Neural progenitor cell (in vitro differentiated cells): ENCODE measurements at regions not wholly inside any gene's neighbourhood (a gene's known extent, or its start where the extent isn't known, plus 50 kb on each side); places are given as distances from the start of the nearest gene placed in this dataset.

ENCODE experiments used
- DNase-seq: peaks from one replicate; pipeline ENCODE4 v3.0.0-alpha.2; 2016; ENCODE audit warnings: low spot score
- H2AFZ ChIP-seq: fragments of 200-600 bp; sonication (generic); replicated peaks from 2 replicates; pipeline ENCODE4 v1.6.1; 2016; ENCODE audit warnings: antibody characterized with exemption
- H3F3A ChIP-seq: fragments of 200-600 bp; sonication (generic); 2 replicates; pipeline ENCODE4 v1.6.1; 2016; ENCODE audit warnings: antibody characterized with exemption, low read depth
- H3K27ac ChIP-seq: fragments of 200-600 bp; sonication (generic); 2 replicates; pipeline ENCODE4 v1.5.1; 2016; ENCODE audit warnings: mild to moderate bottlenecking
- H3K27me3 ChIP-seq: fragments of 200-600 bp; sonication (generic); 2 replicates; pipeline ENCODE4 v1.6.1; 2016; ENCODE audit warnings: mild to moderate bottlenecking, moderate library complexity
- H3K36me3 ChIP-seq: fragments of 200-600 bp; sonication (generic); 2 replicates; pipeline ENCODE4 v1.5.1; 2016
- H3K4me1 ChIP-seq: fragments of 200-600 bp; sonication (generic); 2 replicates; pipeline ENCODE4 v1.6.1; 2016; ENCODE audit warnings: mixed run types
- H3K4me2 ChIP-seq: fragments of 200-600 bp; sonication (generic); 2 replicates; pipeline ENCODE4 v1.6.1; 2016
- H3K4me3 ChIP-seq: fragments of 200-600 bp; sonication (generic); 2 replicates; pipeline ENCODE4 v1.5.1; 2016
- H3K79me2 ChIP-seq: fragments of 200-600 bp; sonication (generic); 2 replicates; pipeline ENCODE4 v1.6.1; 2016; ENCODE audit warnings: low read depth
- H3K9ac ChIP-seq: fragments of 200-600 bp; sonication (generic); 2 replicates; pipeline ENCODE4 v1.6.1; 2016
- H3K9me3 ChIP-seq: fragments of 200-600 bp; sonication (generic); 2 replicates; pipeline ENCODE4 v1.5.1; 2016; ENCODE audit warnings: low read depth
- H4K20me1 ChIP-seq: fragments of 200-600 bp; sonication (generic); 2 replicates; pipeline ENCODE4 v1.6.1; 2016; ENCODE audit warnings: low read depth
- H3K27ac Mint-ChIP-seq: 3 replicates; pipeline ENCODE4 v1.8.0; 2021; ENCODE audit warnings: mixed read lengths
- H3K27me3 Mint-ChIP-seq: 2 replicates; pipeline ENCODE4 v1.8.0; 2022; ENCODE audit warnings: low read depth, mild to moderate bottlenecking, inconsistent platforms, moderate library complexity, mixed read lengths; ENCODE audit not compliant: insufficient read depth
- H3K36me3 Mint-ChIP-seq: 3 replicates; pipeline ENCODE4 v1.8.0; 2021; ENCODE audit warnings: mixed read lengths
- H3K4me1 Mint-ChIP-seq: 3 replicates; pipeline ENCODE4 v1.8.0; 2021; ENCODE audit warnings: mixed read lengths
- H3K4me3 Mint-ChIP-seq: 3 replicates; pipeline ENCODE4 v1.8.0; 2021; ENCODE audit warnings: mild to moderate bottlenecking, moderate library complexity, mixed read lengths
- H3K9me3 Mint-ChIP-seq: 3 replicates; pipeline ENCODE4 v1.8.0; 2020; ENCODE audit warnings: mixed read lengths
- EZH2 ChIP-seq: fragments of 200-600 bp; sonication (generic); IDR thresholded peaks from 2 replicates; pipeline ENCODE4 v1.6.1; 2017; ENCODE audit warnings: antibody characterized with exemption, mild to moderate bottlenecking, moderate library complexity
- EZH2phosphoT487 ChIP-seq: fragments of 200-600 bp; sonication (generic); IDR thresholded peaks from 2 replicates; pipeline ENCODE4 v1.6.1; 2017; ENCODE audit warnings: antibody characterized with exemption
- TF ChIP-seq, protein P1 (sequence below): fragments of 200-600 bp; sonication (generic); IDR thresholded peaks from 2 replicates; pipeline ENCODE4 v1.5.1; 2017; ENCODE audit warnings: antibody characterized with exemption, mild to moderate bottlenecking

DNA sequence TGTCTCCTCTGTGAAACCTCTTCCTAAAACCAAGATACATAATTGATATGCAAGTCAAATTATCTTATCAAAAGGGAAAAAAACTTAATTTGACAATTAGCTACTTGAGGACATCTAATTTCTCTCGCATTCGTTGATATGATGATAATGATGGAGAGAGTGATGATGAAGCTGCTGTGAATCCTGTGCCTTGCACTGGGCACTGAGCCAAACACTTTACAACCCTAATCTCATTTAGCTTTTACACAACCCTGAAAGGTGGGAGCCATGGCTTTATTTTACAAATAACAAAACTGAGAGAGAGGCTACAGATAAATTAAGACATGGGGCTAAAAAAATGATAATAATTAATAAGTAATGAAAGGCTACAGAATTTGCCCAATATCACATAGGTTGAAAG is 176.0 kb downstream of the NOC3L start:
- Mint-ChIP-seq H3K4me3 (no peak overlapping the region), H3K4me1 (peaks cover 10% of the 10 kb centered on the region), H3K27ac (no peak overlapping the region), H3K27me3 (peaks cover 3% of the 10 kb centered on the region), H3K9me3 (no peaks in the 10 kb centered on the region), H3K36me3 (no peaks in the 10 kb centered on the region)
- no peaks in the 10 kb centered on the region for H3K9me3 ChIP-seq
- no peak for TF ChIP-seq EZH2
- no peak for TF ChIP-seq EZH2phosphoT487
- TF ChIP-seq, protein P1, sequence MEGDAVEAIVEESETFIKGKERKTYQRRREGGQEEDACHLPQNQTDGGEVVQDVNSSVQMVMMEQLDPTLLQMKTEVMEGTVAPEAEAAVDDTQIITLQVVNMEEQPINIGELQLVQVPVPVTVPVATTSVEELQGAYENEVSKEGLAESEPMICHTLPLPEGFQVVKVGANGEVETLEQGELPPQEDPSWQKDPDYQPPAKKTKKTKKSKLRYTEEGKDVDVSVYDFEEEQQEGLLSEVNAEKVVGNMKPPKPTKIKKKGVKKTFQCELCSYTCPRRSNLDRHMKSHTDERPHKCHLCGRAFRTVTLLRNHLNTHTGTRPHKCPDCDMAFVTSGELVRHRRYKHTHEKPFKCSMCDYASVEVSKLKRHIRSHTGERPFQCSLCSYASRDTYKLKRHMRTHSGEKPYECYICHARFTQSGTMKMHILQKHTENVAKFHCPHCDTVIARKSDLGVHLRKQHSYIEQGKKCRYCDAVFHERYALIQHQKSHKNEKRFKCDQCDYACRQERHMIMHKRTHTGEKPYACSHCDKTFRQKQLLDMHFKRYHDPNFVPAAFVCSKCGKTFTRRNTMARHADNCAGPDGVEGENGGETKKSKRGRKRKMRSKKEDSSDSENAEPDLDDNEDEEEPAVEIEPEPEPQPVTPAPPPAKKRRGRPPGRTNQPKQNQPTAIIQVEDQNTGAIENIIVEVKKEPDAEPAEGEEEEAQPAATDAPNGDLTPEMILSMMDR = no peak
- H3K27ac ChIP-seq = no peak overlapping the region
- H3K9ac ChIP-seq = no peak overlapping the region
- H3K36me3 ChIP-seq = no peaks in the 10 kb centered on the region
- no peaks in the 10 kb centered on the region for H3K79me2 ChIP-seq
- H4K20me1 ChIP-seq = no peaks in the 10 kb centered on the region
- no peak overlapping the region for H3K4me3 ChIP-seq
- peaks cover 9% of the 10 kb centered on the region for H3K4me1 ChIP-seq
- DNase-seq = no peak
- H3K27me3 ChIP-seq = no peaks in the 10 kb centered on the region
- H3K4me2 ChIP-seq = no peak overlapping the region
- no peak overlapping the region for H2AFZ ChIP-seq
- H3F3A ChIP-seq = no peaks in the 10 kb centered on the region

DNA sequence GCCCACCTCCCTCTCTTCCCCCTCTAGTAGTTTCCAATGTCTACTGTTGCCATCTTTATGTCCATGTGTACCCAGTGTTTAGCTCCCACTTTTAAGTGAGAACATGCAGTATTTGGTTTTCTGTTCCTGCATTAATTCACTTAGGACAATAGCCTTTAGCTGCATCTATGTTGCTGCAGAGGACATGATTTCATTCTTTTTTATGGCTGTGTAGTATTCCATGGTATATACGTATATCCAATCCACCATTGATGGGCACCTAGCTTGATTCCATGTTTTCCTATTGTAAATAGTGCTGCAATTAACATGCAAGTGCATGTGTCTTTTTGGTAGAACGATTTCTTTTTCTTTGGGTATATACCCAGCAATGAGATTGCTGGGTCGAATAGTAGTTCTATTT is 170.4 kb downstream of the NOC3L start:
- Mint-ChIP-seq H3K27ac (no peak overlapping the region), H3K4me1 (no peaks in the 10 kb centered on the region), H3K27me3 (peaks cover 3% of the 10 kb centered on the region), H3K4me3 (no peak overlapping the region), H3K36me3 (no peaks in the 10 kb centered on the region), H3K9me3 (no peaks in the 10 kb centered on the region)
- Histone ChIP-seq H3K4me1 (peaks cover 11% of the 10 kb centered on the region), H3K79me2 (no peaks in the 10 kb centered on the region), H3F3A (no peaks in the 10 kb centered on the region), H2AFZ (no peak overlapping the region), H3K9me3 (no peaks in the 10 kb centered on the region), H3K27me3 (no peaks in the 10 kb centered on the region), H3K27ac (no peak overlapping the region), H4K20me1 (no peaks in the 10 kb centered on the region), H3K4me3 (no peak overlapping the region), H3K4me2 (no peak overlapping the region), H3K36me3 (no peaks in the 10 kb centered on the region), H3K9ac (no peak overlapping the region)
- DNase-seq = no peak
- no peak for TF ChIP-seq EZH2phosphoT487
- no peak for TF ChIP-seq EZH2
- TF ChIP-seq, protein P1 = no peak

DNA sequence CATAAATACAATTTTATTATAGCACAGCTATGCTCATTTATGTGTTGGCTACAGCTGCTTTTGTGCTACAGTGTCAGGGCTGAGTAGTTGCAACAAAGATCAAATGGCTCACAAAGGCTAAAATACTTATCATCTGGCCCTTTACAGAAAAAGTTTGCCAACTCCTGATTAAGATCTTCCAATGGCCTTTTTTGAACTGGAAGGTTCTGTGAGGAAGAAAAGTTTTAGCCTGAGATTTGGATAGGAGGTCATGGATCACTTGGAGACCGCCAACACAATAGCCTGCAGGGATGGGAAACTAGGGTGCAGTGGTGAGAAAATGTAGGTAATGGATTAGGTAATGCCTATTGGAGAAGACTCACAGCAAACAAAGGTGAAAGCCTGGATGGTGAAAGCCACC is 169.8 kb downstream of the NOC3L start:
- no peak overlapping the region for H2AFZ ChIP-seq
- no peaks in the 10 kb centered on the region for H3K36me3 ChIP-seq
- Mint-ChIP-seq H3K36me3 (no peaks in the 10 kb centered on the region), H3K27ac (no peak overlapping the region), H3K4me3 (no peak overlapping the region), H3K4me1 (no peaks in the 10 kb centered on the region), H3K9me3 (no peaks in the 10 kb centered on the region), H3K27me3 (peaks cover 3% of the 10 kb centered on the region)
- H3K4me1 ChIP-seq = peaks cover 11% of the 10 kb centered on the region
- no peak overlapping the region for H3K4me2 ChIP-seq
- no peaks in the 10 kb centered on the region for H3F3A ChIP-seq
- peak; percentile 8 for DNase-seq
- TF ChIP-seq EZH2phosphoT487 (no peak), EZH2 (no peak)
- TF ChIP-seq, protein P1 = no peak
- H3K9me3 ChIP-seq = no peaks in the 10 kb centered on the region
- no peak overlapping the region for H3K9ac ChIP-seq
- no peak overlapping the region for H3K4me3 ChIP-seq
- no peak overlapping the region for H3K27ac ChIP-seq
- no peaks in the 10 kb centered on the region for H3K27me3 ChIP-seq
- H4K20me1 ChIP-seq = no peaks in the 10 kb centered on the region
- H3K79me2 ChIP-seq = no peaks in the 10 kb centered on the region

DNA sequence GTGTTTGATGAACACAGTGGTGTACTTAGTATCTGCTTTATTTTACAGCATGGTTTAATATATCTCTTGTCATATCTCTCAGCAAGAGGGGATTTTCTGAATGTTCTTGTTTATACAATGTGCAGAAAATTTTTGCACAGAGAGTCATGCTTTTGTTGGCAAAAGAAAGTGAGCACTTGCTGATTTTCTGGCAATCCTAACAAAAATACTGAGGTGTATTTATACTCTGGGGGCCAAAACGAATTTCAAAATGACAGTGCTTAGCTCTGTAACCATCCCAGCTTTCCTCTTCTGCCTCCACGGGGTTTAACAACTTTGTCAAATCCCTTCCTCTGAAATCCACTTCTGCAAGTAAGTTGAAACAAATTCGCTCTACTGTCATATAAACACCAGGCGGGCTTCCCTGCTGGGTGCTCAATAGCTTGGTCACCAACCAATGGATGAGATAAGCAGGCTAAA is 169.2 kb downstream of the NOC3L start:
- Mint-ChIP-seq H3K27ac (no peak overlapping the region), H3K4me3 (no peak overlapping the region), H3K9me3 (no peaks in the 10 kb centered on the region), H3K27me3 (peaks cover 2% of the 10 kb centered on the region), H3K36me3 (no peaks in the 10 kb centered on the region), H3K4me1 (no peaks in the 10 kb centered on the region)
- no peaks in the 10 kb centered on the region for H3K27me3 ChIP-seq
- no peak overlapping the region for H3K27ac ChIP-seq
- peak; percentile 13 for DNase-seq
- no peaks in the 10 kb centered on the region for H3K9me3 ChIP-seq
- H3K4me2 ChIP-seq = peak overlapping the region; percentile 5
- no peaks in the 10 kb centered on the region for H3K79me2 ChIP-seq
- no peak for TF ChIP-seq EZH2
- no peak for TF ChIP-seq EZH2phosphoT487
- TF ChIP-seq, protein P1 = no peak
- H3K4me1 ChIP-seq = peaks cover 11% of the 10 kb centered on the region
- H2AFZ ChIP-seq = no peak overlapping the region
- H3K36me3 ChIP-seq = no peaks in the 10 kb centered on the region
- H3K4me3 ChIP-seq = no peak overlapping the region
- no peak overlapping the region for H3K9ac ChIP-seq
- no peaks in the 10 kb centered on the region for H4K20me1 ChIP-seq
- H3F3A ChIP-seq = no peaks in the 10 kb centered on the region
